Activated CD4-positive, CD25-positive, alpha-beta regulatory T cell treated with anti-CD3 and anti-CD28 coated beads, Interleukin-2, amount 50 U/mL, for 72 hours (primary cell): ENCODE measurements at regions not wholly inside any gene's neighbourhood (a gene's known extent, or its start where the extent isn't known, plus 50 kb on each side); places are given as distances from the start of the nearest gene placed in this dataset.

Experiments
- DNase-seq: peaks from one replicate; pipeline ENCODE4 v3.0.0; 2021

DNA sequence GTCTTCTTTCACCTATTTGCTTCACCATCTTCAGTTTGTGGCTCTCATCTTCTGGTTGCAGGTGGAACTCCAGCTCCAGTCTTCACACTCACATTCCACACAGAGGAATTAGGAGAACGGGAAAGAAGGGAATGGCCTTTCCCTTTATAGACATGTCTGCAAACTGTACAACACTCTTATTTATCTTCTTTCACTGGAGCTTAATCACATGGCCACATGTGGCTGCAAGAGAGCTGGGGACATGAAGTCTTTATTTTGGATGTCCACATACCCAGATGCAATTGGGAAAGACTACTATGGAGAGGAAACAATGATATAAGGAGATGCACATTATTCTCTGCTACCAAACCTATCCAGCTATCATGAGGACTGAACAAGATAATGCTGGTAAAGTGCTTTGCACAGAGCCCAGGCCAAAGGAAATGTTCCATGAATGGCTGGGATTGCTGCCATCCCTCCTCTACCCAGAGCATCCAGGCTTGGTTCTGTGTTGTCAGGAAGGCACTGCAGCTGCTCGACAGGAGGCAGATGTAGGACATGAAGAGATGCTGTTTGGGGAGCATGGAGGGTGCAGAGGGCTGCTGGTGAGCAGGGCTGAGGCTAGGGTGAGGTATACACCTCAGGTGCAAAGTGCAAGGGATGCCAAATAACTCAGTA is 183.8 kb upstream of the TBX20 start:
- no peak for DNase-seq

DNA sequence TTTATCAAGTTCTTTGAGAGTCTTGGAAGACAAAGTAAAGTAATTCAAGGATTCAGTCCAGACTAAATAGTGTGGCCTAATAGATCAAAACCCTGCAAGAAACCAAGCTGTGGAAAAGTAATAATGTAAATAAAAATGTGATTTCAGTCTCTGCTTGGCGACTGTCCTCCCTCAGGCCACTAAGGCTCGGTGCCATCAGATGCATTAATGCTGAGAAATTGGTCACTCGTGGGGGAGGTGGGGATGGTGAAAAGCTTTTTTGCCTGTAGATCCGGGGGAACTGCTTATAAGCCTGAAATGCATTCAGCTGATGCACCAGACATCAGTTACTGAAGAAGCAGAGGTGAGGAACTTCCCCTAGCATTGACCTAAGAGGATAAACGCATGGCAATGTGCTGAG is 182.6 kb upstream of the TBX20 start:
- DNase-seq: no peak

DNA sequence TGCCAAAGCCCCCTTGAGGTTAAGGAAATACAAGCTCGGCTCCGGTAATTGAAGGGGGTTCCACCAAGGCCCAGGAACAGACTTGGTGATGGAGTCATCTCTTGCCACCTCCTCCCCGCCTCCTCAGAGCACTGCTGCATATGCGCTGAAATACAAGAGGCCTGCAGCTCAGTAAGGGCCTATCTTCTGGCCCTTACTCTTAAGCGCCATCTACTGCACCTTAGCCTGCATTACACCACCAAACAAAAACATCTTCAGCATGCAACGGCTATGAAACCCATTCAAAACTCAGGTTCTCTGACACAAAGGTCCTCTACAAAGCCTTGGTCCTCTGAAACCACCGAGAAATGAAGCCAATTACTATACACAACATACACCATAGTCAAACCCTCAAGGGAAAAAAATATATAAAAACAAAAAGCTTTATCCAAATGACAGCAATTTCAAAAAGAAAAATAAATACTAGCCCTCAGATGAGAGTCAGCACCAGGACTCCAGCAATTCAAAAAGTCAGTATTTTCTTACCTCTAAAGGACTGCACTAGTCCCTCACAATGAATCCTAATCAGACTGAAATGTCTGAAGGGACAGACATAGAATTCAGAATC is 176.8 kb upstream of the TBX20 start:
- DNase-seq: no peak

DNA sequence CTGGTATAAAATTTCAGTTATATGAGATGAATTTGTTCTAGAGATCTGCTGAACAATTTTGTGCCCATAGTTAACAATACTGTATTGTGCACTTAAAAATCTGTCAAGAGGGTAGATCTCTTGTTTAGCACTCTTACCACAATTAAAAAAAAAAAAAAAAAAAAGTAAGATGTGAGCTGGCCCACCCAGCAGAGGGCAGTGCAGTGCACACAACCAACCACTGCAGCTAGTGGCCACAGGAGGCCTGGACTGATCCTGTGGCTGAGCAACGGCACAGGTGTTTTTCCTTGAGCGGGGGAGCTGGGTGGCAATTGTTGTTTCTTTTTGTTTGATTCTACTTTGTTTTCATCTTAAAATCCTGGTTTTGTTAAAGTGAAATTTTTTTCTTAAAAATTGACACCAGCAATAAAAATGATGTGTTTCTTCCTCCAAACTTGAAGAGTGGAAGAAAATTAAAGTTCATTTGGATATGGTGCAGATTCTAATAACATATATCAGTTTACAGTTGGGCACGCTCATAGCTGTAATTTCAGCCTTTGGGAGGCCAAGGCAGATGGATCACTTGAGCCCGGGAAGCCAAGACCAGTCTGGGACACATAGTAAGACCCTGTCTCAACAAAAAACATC is 171.1 kb upstream of the TBX20 start:
- peak; percentile 41 for DNase-seq

DNA sequence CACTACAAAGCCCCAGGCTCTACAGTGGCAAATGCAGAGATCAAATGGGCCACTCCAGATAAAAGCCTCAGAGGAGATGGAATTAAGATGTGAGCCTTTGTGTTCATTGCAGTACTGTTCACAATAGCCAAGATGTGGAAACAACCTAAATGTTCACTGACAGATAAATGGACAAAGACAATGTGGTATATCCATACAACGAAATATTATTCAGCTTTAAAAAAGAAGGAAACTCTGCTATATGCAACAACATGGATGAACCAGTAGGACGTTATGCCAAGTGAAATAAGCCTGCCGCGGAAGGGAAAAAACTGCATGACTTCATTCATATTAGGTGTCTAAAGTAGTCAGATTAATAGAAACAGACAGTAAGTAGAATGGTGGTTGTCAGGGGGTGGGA is 170.5 kb upstream of the TBX20 start:
- DNase-seq: no peak

DNA sequence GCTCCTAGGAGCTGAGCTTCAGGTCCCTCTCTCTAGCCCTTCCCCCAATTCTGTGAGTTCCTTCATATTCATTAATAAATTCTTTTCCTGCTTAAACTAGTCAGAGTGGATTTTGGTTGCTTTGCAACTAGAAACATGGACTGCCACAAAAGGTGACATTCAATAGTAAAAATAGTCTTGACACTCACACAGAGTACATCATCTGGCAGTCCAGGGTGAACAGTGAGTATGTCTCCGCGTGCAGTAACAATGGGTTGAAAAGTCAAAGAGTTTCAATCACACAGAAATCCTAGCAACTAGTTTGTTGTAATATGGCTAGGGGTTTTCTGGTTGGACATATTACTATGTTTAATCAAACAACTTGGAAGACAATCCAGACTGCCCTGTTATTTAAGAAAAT is 168.8 kb upstream of the TBX20 start:
- DNase-seq: no peak

DNA sequence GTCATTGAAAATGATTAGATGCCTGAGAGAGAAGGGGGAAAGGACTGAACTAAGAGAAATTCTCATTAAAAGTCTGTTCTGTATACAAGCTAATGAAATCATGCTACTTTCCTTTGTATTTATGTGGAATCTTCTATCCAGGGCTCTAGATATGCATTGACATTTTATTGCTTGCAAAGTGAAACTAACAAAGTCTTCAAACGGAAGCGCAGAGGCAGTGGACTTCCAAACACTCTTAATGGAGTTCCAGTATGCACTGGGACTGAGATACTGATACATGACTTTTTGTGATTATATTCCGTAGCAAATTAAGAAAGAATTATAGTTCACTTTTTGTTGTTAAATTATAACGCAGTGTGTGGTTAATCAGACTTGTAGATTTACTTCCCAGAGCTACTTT is 166.8 kb upstream of the TBX20 start:
- no peak for DNase-seq

DNA sequence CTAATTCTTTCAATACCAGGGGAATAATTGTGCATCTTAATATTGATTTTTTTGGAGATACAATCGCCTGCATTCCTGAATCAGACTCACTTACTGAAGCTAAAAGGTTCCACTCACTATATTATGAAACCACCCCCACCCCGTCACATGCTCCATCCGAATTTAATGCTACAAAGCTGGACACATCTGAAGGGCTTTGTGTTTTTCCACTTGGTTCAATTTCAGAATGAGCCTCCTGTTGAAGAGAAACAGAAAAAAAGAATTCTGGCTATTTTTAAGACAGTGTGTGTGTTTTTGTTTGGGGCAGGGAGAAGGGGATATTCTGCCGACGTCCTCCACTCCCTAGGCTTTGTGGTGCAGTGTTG is 165.5 kb upstream of the TBX20 start:
- DNase-seq: no peak

DNA sequence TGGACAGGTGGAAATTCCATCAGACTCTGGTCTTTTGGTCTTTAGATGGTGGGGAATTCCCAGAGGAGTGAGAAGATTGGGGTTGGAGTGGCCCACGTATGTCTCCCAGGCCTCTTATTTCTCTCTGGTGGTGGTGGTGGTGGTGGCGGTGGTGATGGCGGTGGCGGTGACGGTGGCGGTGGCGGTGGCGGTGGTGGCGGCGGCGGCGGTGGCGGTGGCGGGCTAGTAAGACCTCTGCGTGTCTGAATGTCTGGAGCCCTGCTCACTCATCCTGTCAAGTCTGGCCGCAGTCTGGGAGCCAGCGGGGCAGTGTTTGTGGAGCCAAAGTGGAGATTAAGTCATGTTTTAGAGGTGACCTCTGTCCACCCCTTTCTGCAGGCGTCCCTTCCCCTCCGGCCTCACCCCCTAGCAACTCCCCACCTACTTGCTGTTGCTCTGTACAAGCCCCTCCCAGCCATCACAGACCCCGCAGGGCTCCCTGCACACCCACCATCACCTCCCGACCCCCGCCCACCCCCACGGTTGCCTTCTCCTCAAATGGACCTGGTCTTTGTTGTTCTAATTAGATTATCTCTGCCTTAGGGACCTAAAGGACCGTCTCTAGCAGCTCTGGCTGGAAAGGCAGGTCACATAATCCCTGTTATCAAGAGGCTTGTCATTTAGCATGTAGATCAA is 165.0 kb upstream of the TBX20 start:
- DNase-seq: no peak

DNA sequence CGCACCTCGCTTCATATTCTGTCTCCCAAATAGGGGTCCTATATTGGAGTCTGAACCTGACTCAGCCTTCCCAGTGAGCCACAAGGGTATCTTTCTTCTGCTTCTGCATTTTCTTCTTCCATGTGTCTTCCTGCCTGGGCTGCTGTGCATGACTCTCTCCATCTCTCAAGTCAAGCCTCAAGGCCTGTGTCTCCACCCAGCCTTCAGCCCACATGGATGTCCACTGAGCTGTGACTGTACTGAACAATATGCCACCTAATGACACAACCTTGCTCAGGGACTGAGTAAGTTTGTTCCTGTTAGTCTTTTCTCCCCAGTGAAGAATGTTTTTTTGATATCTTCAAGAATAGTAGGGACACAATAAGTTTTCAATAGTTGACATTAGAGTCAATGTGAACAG is 162.7 kb upstream of the TBX20 start:
- no peak for DNase-seq

DNA sequence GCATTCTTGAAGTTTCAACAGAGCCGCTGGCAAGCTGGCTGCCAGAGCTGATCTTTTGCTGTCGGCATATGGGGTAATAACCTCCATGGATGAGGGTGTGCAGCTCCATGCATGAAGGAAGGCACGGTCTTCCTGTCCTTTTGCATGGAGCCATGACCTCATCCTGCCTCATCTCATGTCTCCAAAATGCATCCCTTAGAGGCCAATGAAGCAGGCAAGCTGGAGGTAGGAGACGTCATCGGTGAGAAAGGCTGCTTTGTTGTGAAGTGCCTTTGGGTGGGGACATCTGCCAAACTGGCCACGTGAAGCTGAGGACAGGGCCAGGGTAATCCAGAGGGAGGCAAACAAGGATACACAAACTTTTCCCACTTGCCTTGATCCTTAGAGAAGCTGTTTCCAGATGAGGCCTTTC is 161.5 kb upstream of the TBX20 start:
- no peak for DNase-seq

DNA sequence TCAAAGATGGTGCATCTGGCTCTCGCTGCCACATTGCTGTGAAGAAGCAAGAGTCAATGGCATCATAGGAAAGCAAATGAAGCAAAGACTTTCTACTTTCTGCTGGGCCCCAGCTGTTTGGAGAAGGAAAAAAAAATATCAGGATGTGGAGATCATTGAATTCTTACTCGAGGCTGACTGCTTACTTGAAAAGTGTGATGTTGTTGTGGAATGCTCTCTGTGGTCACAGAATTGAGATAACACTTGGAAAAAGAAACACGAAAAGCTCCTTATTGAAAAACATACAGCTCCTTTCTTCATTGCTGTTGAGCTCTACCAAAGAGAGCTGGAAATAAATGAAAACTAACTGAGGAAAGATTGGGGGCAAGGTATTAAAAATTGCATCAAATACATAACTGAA is 157.4 kb upstream of the TBX20 start:
- DNase-seq: no peak

DNA sequence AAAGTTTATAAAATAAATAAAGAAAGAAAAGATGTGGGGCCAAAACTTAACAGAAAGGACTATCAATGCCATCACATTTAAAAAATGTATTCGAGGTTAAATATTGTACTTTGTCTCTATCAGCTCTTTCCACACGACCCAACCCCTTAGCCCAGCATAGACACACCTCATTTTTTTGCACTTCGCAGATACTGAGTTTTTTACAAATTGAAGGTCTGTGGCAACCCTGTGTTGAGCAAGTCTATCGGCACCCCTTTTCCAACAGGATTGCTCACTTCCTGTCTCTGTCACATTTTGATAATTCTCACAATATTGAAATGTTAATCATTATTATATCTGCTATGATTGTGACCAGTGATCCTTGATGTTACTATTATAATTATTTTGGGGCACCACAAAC is 151.6 kb upstream of the TBX20 start:
- no peak for DNase-seq

DNA sequence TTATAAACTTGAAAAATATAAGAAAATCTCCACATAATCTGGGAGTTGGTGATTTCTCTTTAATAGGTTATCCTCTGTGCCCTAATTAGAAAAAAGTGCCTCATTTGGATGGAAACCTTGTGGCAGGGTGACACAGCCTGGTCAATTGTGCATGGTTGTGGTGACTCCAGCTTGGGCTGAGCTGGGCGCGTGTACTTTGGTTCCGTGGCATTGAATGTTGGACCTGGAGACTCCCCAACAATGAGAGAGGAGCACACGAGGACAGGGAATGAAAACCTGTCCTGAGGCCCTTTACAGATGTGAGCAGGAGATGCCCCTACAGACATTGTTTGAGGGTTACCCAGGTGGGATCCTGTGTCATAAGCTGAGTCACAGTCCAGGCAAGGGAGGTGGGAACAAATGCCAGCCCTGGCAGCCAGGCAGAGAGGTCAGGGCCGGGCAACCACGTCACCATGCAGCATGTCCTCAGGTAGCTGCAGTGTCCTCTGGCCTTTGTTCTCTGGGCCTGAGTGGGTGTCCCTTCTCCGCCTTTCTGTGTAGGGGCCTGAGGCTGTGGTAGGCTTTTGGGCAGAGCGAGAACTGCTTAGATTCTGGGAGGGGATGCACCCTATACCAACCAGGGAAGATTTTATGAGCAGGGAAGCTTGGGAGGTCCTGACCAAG is 147.4 kb upstream of the TBX20 start:
- DNase-seq: no peak

DNA sequence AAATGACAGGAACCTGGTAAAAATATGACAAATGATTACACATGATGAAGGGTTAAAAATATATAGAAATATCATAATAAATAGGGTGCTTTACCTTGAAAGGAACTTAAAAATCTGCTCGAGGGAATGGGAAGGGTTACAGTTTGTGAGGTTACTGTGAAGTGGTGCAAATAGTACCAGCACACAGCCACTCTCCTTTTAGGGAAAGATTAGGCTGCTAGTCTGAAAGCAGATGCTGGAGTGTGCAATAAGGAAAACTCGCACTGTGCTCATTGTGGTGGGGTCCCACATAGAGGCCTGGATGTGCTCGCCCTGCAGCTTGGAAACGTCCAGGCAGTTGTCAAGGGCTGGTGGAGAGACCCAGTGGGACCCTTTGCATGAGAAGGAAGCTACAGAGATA is 145.9 kb upstream of the TBX20 start:
- no peak for DNase-seq

DNA sequence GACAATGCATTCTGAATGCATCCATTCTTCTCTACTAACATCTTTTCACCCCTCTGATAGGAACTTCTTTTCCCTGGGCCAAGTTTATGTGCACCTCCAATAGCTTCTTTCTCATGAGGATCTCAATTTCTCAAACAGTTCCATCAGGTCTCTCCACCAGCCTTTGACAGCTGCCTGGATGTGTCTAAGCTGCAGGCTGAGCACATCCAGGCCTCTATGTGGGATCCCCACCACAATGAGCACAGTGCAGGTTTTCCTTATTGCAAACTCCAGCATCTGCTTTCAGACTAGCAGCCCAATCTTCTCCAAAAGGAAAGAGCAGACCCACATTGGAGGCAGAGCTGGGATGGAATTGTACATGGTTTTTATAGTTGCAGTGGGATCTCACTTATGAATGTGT is 145.3 kb upstream of the TBX20 start:
- no peak for DNase-seq

DNA sequence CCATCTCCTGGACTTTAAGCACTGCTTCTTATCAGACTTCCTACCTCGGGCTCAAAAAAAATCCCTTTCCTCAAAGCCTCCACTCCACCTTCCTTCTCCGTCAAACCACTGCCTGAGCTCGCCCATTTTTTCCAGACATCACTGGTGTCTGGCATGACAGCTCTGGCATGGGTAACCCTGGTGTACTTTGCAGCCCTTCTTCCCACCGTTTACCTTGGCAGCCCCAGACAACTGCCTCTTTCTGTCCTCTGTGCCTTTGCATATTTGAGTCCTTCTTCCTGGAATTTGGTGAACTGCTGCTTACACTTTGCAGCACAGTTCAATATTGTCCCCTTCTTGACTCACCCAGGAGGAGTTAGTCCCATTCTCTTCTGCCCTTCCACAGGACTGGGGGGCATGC is 144.6 kb upstream of the TBX20 start:
- DNase-seq: no peak

DNA sequence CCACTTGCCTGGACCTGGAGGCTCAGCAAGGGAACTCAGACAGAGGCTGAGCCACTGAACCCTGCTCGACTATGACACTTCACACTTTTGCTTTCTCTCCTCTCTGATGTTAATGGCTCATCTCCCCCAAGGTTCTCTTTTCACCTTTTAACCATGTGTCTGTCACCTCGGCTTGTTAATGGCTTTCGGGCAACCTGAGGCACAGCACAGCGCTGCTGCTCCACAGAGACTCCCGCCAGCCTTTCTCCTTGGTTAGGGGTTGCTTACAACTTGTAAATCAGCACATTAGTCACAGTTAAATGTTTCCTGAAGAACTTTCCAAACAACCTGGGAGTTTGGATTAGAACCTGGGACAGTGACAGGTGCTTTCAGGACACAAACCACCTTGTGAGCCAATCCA is 136.2 kb upstream of the TBX20 start:
- no peak for DNase-seq

DNA sequence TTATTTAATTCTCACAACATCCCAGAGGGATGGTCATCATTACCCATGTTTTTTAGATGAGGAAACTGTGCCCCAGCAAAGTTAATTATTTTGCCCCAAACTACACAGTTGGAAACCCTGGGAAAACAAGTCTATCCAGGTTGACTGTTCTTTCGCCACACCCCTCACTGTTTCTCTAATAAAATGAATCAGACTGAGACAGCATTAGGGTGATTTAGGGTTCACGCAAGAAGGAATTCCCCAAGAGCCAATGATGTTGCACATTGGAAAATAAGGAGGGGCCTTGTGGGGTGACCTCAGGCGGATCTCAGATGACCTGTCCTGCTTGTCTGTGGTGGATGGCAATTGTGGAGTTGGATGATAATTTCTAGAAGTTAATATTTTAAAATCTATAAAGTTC is 135.7 kb upstream of the TBX20 start:
- DNase-seq: no peak

DNA sequence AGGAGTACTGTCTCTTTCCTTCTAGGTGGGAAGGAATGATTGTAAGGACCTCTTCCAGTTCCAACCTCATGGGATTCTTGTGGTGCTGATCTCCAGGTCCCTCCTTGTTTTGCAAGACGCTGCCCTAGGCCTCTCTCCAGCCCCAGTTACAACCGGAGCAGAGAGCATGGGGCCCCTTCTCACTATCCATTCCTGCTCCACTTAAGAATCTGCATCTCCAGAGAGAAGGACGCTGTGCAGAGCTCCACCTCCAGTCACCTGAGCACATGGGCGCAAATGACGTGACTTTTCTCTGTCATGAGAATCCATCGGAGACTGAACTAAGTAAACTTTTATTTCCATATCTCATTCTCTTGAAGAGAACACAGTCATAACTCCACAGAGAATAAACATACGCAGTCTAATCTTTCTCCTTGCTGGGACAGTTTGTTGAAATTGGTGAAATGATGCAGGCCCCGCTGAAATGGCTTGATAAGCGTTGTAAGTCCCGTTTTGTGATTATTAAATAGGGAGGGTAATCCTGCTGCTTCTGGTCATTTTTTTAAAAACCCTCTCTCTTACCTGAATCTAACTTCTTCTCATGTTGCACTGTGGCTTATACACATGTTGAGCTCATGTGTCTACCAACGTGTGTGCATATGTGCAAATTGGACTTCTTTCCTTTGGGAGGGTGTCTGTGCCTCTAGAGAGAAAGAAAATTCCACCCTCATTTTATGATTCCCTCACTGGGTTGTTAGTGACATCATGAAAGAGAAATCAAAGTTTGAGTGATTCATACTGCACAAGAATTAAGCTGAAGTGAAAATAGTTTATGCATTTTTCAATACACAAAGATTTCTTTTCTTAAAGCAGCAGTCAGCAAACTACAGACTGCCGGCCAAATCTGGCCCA is 133.2 kb upstream of the TBX20 start:
- DNase-seq: no peak

DNA sequence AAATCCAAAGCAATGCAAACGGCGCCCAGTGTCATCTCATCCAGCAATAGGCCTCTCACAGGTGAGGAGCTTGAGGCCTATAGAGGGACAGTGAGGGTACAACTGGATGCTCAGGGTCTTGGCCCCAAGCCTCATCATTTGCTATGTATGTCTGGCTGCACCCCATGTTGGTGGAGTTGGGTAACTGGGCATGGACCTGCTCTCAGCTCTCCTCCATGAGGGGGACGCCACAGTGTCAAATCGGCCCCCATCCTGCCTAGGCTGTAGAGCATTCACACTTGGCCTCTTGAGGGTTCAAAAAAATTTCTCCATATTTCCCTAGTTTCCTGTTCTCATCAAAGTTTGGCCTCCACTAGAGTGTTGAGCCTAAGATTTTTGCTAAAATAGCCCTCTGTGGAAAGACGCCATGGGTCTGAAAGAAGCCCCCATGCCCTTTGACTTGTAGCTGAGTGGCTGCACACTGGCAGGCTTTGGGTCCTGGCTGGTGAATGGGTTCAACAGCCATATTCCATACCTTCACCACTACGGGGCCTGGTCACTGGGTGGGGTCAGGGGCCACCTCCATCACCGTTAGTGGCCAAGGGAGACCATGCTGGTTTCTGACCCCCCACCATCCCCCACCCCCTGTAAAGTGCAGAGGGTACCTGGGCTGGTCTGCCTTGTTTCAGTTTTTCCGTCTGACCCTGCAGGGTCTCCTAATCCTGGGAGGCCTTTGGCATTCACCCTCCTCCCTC is 132.3 kb upstream of the TBX20 start:
- no peak for DNase-seq
